Esophagus (tissue), 2 donors: ENCODE measurements at regions not wholly inside any gene's neighbourhood (a gene's known extent, or its start where the extent isn't known, plus 50 kb on each side); places are given as distances from the start of the nearest gene placed in this dataset.

ENCODE experiments used
- H3K27ac ChIP-seq, 2 donors: one replicate each; pipeline ENCODE4 v1.5.1; 2013; ENCODE audit warnings: low read depth in 2 of 2, mild to moderate bottlenecking in 2 of 2, inconsistent platforms in 1 of 2, low read length in 1 of 2, moderate library complexity in 1 of 2
- H3K27me3 ChIP-seq, 2 donors: one replicate each; pipeline ENCODE4 v1.6.1; 2013; ENCODE audit warnings: low read length in 2 of 2, control low read depth in 1 of 2, mild to moderate bottlenecking in 1 of 2; ENCODE audit not compliant: insufficient read depth in 2 of 2, control insufficient read depth in 1 of 2
- H3K36me3 ChIP-seq, 2 donors: one replicate each; pipeline ENCODE4 v1.6.1; 2013; ENCODE audit warnings: low read length in 1 of 2; ENCODE audit not compliant: control insufficient read depth in 2 of 2, insufficient read depth in 2 of 2
- H3K4me1 ChIP-seq, 2 donors: one replicate each; pipeline ENCODE4 v1.6.1; 2013; ENCODE audit warnings: low read length in 1 of 2; ENCODE audit not compliant: control insufficient read depth in 2 of 2, insufficient read depth in 2 of 2
- H3K4me3 ChIP-seq, 2 donors: one replicate each; pipeline ENCODE4 v1.5.1; 2013; ENCODE audit warnings: low read length in 2 of 2, mild to moderate bottlenecking in 2 of 2, low read depth in 1 of 2, moderate library complexity in 1 of 2
- H3K9me3 ChIP-seq, 2 donors: one replicate each; pipeline ENCODE4 v1.6.1; 2013; ENCODE audit warnings: mild to moderate bottlenecking in 2 of 2, low read depth in 1 of 2, low read length in 1 of 2, moderate library complexity in 1 of 2; ENCODE audit not compliant: control insufficient read depth in 2 of 2, insufficient read depth in 1 of 2
- whole genome bisulfite sequencing, 2 donors: extraction: QIAGEN DNeasy Blood & Tissue Kit; methylation state at CpG; one replicate each; pipeline ENCODE4 v1.1.7; 2013; 5-methylcytosine and 5-hydroxymethylcytosine counted together
- donor health status: healthy with polysubstance abuse.
- donor health status: Bipolar disorder and iron deficiency.

DNA sequence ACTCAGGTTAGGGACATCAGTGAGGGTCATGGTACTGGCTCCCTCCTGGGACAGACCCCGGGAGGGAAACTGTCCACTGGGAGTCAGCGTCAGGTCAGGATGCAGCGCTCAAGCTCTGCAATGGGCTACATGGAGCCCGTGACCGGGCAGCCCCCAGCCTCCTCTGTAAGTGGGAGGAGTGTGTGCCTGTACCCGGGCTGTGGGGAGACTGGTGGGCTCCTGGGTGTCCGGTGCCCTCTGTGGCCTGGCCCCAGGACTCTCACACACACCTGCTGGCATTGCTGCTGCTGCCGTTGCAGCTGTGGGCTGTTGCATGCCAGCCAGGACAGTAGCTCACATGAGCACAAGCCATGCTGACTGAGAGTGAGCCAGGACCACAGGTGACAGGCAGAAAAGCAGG is 630.3 kb downstream of the TBC1D22A start:
- WGBS, 2 donors: 81 to 83% methylated on average over 8 of the region's 8 CpGs
- Histone ChIP-seq H3K36me3 (no peaks in the 10 kb centered on the region), H3K4me1 (no peaks in the 10 kb centered on the region), H3K27me3 (peaks cover 0 to 5% of the 10 kb centered on the region in 2 donors), H3K27ac (no peak overlapping the region), H3K4me3 (no peak overlapping the region), H3K9me3 (no peaks in the 10 kb centered on the region)

GRCh38 chr22:47392054-47392347 is 629.6 kb downstream of the TBC1D22A start:
- Histone ChIP-seq H3K27ac (no peak overlapping the region), H3K9me3 (no peaks in the 10 kb centered on the region), H3K36me3 (no peaks in the 10 kb centered on the region), H3K4me1 (no peaks in the 10 kb centered on the region), H3K4me3 (no peak overlapping the region), H3K27me3 (peaks cover 0 to 5% of the 10 kb centered on the region in 2 donors)
- 68 to 83% methylated on average over 11 of the region's 11 CpGs for WGBS, 2 donors

GRCh38 chr22:47391169-47392053 is 629.0 kb downstream of the TBC1D22A start:
- Histone ChIP-seq H3K4me1 (no peaks in the 10 kb centered on the region), H3K36me3 (no peaks in the 10 kb centered on the region), H3K4me3 (no peak overlapping the region), H3K27ac (no peak overlapping the region), H3K27me3 (peaks cover 0 to 5% of the 10 kb centered on the region in 2 donors), H3K9me3 (no peaks in the 10 kb centered on the region)
- 69 to 76% methylated on average over 23 of the region's 23 CpGs for WGBS, 2 donors

GRCh38 chr22:47390026-47390970 is 627.8 kb downstream of the TBC1D22A start:
- H3K27me3 ChIP-seq: peaks cover 0 to 5% of the 10 kb centered on the region in 2 donors
- no peak overlapping the region for H3K4me3 ChIP-seq
- H3K4me1 ChIP-seq: no peaks in the 10 kb centered on the region
- H3K27ac ChIP-seq: no peak overlapping the region
- 83 to 84% methylated on average over 44 of the region's 44 CpGs for WGBS, 2 donors
- no peaks in the 10 kb centered on the region for H3K9me3 ChIP-seq
- no peaks in the 10 kb centered on the region for H3K36me3 ChIP-seq

GRCh38 chr22:47389201-47389600 is 626.8 kb downstream of the TBC1D22A start:
- H3K27ac ChIP-seq: no peak overlapping the region
- WGBS, 2 donors: 56 to 68% methylated on average over 11 of the region's 11 CpGs
- H3K36me3 ChIP-seq: no peaks in the 10 kb centered on the region
- no peaks in the 10 kb centered on the region for H3K9me3 ChIP-seq
- H3K4me3 ChIP-seq: no peak overlapping the region
- peaks cover 0 to 5% of the 10 kb centered on the region in 2 donors for H3K27me3 ChIP-seq
- no peaks in the 10 kb centered on the region for H3K4me1 ChIP-seq

GRCh38 chr22:47388778-47389177 is 626.3 kb downstream of the TBC1D22A start:
- Histone ChIP-seq H3K27ac (no peak overlapping the region), H3K27me3 (peaks cover 0 to 5% of the 10 kb centered on the region in 2 donors), H3K36me3 (no peaks in the 10 kb centered on the region), H3K9me3 (no peaks in the 10 kb centered on the region), H3K4me1 (no peaks in the 10 kb centered on the region), H3K4me3 (no peak overlapping the region)
- 56 to 62% methylated on average over 5 of the region's 5 CpGs for WGBS, 2 donors

DNA sequence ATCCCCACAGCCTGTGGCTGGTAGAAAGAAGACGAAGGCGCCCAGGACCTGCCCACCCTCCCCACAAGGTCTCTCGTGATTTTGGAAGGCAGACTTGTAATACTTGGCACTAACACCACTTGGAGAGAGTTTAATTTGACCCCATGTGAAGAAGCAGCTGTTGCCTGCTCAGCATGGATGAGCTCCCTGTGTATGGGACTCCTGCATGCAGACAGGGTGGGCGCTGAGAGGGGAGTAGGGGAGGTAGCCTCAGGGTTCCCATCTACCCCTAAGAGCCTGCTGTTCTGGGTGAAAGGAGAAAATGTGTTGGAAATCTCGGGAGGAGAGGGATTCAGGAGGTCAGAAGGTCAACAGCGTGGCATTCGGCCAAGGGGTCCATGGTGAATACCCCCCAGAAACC is 625.9 kb downstream of the TBC1D22A start:
- 61 to 66% methylated on average over 7 of the region's 7 CpGs for WGBS, 2 donors
- no peaks in the 10 kb centered on the region for H3K4me1 ChIP-seq
- no peak overlapping the region for H3K27ac ChIP-seq
- H3K4me3 ChIP-seq: no peak overlapping the region
- H3K36me3 ChIP-seq: no peaks in the 10 kb centered on the region
- peaks cover 0 to 5% of the 10 kb centered on the region in 2 donors for H3K27me3 ChIP-seq
- no peaks in the 10 kb centered on the region for H3K9me3 ChIP-seq

DNA sequence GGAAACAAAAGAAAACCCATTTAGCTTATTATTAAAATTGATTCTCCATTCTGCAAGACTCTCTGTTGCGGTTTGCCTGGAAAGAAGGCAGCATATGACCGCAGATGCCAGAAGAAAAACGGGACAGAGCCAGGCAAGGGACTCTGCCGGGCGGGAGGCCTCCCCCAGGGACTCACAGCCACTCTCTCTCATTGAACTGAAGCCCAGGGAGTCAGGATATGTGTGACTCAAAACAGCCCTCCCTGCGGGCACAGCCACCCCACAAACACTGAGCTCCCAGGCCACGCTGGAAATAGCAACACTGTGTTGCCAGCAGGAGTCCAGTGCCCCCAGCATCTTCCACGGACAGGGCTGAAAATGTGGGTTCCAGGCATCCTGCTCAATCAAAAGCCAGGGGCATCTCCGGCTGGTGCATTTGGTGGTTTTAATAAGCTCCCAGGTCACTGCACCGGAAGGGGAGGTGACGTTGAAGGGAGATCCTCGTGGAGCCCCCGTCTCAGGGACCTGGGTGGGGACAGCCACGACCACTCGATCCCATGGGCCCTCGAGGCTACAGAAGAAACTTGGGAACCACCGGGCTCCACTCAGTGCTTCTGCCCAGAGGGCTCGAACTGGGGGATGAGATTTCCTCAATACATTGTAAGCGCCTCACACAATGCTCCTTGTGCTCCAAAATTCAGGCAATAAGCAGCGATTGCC is 624.5 kb downstream of the TBC1D22A start:
- H3K9me3 ChIP-seq: no peaks in the 10 kb centered on the region
- H3K36me3 ChIP-seq: no peaks in the 10 kb centered on the region
- H3K4me3 ChIP-seq: no peak overlapping the region
- H3K4me1 ChIP-seq: no peaks in the 10 kb centered on the region
- H3K27ac ChIP-seq: no peak overlapping the region
- peaks cover 0 to 5% of the 10 kb centered on the region in 2 donors for H3K27me3 ChIP-seq
- WGBS, 2 donors: 67 to 76% methylated on average over 20 of the region's 20 CpGs

GRCh38 chr22:47384977-47385376 is 622.5 kb downstream of the TBC1D22A start:
- no peak overlapping the region for H3K4me3 ChIP-seq
- H3K36me3 ChIP-seq: no peaks in the 10 kb centered on the region
- WGBS, 2 donors: 76 to 82% methylated on average over 8 of the region's 8 CpGs
- no peak overlapping the region for H3K27ac ChIP-seq
- no peaks in the 10 kb centered on the region for H3K9me3 ChIP-seq
- peaks cover 0 to 5% of the 10 kb centered on the region in 2 donors for H3K27me3 ChIP-seq
- H3K4me1 ChIP-seq: no peaks in the 10 kb centered on the region
